ENCODE measurements at regions not wholly inside any gene's neighbourhood (a gene's known extent, or its start where the extent isn't known, plus 50 kb on each side); places are given as distances from the start of the nearest gene placed in this dataset.
A peak's percentile ranks its signal among the peaks of the same experiment; 100 is the strongest.
"Not testable (repeated sequence)": the region's sequence is repeated elsewhere in the genome, so short reads cannot be mapped to it uniquely, and the experiment has no call there.

DNA sequence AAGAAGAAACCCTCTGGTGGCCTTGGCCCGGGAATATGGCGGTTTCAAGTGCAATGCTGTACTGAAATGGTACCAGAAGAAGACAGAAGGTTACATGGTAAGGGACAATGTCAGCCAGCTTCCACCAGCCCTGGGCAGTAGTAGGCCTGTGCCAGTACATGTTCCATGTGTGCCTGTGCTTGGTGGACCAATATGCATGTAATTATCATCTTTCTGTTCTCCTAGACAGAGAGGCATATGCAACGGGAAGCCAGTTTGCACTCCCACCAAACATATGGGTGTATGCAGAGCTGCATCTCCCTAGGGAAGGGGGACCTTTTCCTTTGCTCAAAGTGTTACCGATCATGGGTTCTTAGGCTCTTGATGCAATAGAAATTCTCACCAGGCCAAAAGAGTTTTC is 80.9 kb upstream of the ADORA2B start:
- not testable (repeated sequence) for FAIRE-seq

DNA sequence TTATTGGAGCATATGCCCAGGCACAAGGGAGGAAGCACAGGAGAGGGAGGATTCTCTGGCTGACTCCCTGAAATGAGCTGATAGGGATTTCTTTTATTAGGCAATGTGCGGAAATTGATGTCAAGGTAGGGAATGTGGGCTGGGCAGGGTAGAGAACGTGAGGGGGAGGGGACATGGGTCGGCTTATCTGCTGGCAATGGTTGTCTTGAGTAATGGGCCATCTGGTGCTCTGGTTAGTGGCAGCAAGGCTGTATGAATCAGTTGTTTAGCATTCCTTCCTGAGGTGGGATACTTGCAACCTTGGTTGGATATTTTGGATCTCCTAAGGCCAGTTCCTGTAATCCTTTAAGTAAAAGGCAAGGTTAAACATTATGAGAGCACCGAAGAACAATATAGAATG is 80.5 kb upstream of the ADORA2B start:
- not testable (repeated sequence) for FAIRE-seq

DNA sequence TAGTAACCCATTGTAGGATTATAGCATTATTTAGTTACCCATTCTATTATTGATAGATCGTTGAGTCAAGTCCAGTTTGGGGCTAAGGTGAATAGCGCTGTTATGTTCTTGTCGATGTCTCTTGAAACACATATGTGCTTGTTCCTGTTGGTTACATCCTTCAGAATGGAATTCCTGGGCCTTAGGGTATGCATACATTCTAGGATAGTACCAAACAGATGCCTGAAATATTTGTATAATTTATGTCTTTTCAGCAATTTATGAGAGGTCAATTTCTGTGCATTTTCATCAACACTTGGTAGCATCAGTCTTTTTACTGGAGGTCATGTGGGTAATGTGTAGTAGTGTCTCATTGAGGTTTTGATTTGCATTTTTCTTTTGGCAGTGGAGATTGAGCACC is 78.9 kb upstream of the ADORA2B start:
- FAIRE-seq = not testable (repeated sequence)

DNA sequence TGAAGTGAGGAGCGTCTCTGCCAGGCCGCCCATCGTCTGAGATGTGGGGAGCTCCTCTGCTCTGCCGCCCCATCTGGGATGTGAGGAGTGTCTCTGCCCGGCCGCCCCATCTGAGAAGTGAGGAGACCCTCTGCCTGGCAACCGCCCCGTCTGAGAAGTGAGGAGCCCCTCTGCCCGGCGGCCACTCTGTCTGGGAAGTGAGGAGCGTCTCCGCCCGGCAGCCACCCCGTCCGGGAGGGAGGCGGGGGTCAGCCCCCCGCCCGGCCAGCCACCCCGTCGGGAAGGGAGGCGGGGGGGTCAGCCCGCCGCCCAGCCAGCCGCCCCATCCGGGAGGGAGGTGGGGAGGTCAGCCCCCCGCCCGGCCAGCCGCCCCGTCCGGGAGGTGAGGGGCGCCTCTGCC is 77.6 kb upstream of the ADORA2B start:
- not testable (repeated sequence) for FAIRE-seq

DNA sequence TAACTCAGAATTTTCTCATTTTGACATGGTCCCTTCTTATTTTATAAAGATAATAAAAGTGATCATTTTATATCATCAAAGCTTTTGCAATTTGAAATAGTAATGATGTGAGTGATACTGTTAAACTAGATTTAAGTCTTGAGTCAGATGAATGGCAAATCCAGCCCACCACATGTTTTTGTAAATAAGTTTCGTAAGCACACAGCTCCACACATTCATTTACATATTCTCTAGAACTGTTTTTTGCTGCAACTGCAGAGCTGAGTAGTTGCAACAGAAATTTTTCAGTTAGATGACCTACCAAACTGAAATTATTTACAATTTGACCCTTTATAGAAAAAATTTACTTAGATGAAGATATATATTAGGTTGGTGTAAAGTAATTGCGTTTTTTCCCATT is 75.1 kb upstream of the ADORA2B start:
- FAIRE-seq = not testable (repeated sequence)

DNA sequence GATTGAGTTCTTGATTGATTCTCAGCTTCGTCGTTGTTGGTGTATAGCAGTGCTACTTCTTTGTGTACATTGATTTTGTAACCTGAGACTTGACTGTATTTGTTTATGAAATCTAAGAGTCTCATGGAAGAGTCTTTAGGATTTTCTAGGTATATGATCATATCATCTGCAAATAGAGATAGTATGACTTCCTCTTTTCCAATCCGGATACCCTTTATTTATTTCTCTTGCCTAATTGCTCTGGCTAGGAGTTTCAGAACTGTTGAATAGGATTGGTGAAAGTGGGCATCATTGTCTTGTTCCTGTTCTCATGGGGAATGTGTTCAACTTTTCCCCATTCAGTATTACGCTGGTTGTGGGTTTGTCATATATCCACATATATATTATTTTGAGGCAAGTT is 72.3 kb upstream of the ADORA2B start:
- FAIRE-seq = not testable (repeated sequence)

DNA sequence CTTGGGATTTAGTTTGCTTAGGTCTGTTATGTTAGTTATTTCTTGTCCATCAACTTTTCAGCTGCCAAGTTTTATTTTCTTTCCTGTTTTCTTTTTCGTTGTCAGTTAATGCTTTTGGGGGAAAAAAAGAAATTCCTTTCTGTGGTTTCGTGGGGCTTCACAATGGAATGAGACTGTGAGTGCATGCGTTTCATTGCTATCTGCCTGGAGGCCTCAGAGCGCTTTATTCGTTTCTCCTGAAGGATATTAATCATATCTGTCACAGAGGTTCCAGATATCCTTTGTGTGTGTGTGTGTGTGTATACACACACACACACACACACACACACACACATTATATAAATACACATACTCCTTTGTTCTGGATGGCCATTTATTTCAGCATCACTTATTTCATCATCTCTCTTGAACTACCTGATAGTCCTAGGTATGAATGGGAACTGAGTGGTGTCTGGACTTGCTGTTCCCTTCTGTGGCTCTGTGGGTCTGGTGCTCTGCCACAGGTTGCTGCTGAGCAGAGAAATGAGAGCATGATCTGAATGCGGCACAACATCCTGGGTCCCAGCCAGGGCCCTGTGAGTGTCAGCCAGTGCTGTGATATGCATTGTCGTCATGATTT is 66.9 kb upstream of the ADORA2B start:
- FAIRE-seq = not testable (repeated sequence)

DNA sequence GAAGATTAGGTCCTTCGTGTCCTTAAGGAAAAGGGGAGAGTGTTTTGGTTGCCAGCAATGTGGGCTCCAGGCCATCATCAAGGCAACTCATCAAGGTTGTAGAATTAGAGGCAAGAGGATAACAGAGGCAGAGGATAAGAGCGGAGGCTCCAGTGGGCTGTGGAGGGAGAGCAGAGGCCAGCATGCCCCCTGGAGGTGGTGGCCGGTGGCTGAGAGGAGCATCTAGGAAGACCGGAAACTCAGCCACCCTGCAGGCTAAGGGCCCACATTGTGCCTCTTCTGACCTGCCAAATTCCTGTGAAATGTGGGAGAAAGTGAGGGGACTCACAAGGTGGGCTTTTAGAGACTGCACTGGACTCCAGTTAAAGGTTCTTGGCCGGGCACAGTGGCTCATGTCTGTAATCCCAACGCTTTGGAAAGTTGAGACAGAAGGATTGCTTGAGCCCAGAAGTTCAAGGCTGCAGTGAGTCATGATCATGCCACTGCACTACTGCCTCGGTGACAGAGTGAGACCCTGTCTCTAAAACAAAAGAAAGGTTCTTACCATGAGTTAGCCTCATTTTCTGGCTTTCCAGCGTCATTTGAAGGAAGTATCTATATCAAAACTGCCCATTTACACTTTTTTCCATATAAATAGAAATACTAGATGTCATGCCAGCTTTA is 62.7 kb upstream of the ADORA2B start:
- no peak for FAIRE-seq

DNA sequence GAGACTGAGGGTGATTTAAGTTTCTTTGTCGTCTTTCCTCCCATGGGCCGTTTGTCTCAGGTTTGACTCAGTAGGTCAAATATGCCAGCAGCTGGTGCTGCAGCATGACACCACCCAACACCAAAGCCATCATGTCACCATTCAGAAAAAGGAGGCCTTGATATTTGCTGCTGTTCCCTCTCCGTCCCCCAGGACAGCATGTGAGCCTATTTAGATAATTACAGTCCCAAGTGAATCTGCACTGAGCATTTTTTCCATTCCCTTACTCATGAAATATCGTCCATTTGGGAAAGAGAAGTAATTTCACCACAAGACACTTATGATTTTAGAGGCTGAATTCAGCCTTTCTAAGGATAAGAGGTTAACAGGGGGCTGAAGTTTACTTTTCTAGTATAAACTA is 62.2 kb upstream of the ADORA2B start:
- FAIRE-seq = no peak

DNA sequence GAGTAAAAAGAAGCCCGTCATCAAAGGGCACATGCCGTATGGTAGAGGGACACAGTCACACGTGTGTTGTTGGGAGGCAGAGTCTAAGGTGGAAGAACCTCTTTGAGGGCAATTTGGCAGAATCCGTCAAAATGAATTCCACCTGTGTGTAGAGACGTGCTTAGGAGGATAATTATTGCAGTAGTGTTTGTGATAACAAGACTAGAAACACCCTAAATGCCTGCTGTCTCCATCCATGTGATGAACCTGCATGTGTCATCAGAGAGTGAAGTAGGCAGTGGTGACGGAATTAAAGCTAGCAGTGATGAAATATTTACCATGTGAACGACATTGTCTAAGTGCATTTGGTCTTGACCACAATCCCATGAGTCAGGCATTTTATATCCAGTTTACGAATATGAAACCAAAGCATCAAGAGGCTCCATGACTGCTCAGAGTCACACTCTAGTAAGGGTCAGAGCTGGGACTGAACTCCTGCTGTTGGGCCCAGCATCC is 61.3 kb upstream of the ADORA2B start:
- FAIRE-seq = no peak

DNA sequence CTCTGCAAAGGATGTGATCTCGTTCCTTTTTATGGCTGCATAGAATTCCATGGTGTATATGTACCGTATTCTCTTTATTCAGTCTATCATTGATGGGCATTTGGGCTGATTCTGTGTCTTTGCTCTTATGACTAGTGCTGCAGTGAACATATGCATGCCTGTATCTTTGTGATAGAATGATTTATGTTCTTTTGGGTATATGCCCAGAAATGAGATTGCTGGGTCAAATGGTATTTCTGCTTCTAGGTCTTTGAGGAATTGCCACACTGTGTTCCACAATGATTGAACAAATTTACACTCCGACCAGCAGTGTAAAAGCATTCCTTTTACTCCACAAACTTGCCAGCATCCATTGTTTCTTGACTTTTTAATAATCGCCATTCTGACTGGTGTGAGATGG is 60.2 kb upstream of the ADORA2B start:
- no peak for FAIRE-seq

DNA sequence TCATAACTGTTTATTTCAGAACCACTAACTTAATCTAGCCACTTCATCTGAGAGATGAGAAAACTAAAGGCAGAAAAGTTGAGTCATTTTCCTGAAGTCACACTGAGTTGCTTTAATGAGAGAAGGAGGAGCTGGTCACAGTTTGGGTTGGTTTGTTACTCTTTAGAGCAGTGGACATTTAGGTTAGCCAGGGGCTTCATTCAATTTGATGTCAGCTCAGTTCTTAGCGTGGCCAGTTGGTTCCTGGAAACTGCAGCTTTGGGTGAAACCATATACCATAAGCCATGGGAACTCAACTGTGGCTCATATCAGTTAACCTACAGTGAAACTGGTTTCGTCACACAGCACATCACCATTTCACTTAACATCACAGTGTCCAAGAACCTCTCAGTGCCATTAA is 59.2 kb upstream of the ADORA2B start:
- FAIRE-seq = no peak

DNA sequence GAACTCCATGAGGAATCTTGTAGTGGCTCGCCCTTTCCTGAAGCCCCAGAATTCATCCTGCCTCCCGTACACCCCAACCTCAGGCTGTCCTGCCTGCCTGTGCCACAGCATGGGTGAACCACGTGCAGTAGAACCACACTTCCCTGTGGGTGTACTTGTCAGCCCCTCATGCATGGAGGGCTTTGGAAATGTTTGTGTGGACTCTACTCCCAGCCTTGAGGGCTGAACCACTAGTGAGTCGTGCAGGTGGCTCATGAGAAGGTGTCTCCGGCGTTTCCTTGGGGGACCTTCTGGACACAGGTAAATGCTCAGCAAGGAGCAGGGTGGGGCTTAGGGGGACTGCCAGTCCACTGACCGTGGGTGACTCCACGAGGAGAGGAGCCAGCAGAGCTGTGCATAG is 58.7 kb upstream of the ADORA2B start:
- FAIRE-seq = no peak

DNA sequence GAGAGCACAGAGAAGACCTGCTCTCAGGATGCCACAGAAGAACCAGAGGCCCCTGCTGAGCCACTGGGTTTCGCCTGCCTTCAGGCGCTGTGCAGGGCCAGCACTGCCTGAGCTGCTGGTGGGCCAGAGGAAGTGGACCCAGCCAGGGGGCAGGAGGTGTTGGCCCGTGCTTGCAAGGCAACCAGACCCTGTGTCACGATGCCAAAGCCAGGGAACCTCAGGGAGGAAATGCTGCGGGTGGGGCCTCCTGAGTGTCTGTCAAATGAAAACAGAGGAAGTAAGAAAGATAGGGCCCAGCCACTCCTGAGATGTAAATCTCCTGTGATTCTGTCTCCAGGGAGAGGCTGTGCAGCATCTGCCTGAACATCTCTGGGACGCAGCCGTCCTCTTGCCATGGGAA is 58.1 kb upstream of the ADORA2B start:
- no peak for FAIRE-seq

DNA sequence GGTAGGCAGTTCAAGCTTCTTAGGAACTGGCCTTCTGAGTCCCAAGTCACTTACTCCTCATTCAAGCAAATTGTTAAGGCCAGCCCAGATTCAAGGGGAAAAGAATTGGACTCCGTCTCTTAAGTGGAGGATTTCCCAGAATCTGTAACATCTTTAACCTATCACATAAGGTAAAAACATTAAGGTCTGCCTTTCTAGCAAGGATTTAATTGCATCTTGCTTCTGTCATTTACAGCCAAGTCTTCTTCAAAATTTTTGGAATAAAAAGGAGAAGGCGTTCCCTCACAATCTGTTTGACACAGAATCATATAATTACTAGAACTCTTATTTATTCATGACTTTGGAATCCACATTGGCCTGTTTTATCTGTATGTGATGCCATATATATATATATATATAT is 56.5 kb upstream of the ADORA2B start:
- no peak for FAIRE-seq

DNA sequence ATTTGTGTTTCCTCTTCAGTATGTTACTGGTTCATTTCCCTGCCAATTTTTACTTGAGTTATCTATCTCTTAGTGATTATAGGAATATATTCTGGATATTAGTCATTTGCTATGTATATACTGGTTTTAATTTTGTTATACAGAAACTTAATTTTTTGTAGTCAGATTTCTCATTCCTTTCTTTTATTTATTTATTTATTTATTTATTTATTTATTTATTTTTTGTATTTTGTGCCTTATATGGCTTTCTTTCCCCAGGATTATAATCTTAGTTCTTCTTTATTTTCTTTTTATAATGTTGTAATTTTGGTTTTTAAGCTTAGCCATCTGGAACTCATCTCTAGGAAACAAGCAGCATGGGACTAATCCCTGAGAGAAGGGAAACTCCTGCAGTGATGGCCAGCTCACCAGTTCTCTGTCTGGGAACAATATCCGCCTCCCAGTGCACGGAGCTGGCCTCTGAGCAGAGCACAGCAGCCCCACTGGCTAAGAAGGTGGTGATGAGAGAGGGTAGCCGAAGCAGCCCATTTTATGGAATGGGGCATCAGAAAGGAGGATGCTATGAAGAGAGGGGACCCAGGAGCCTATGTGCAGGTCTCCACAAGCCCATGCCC is 54.5 kb upstream of the ADORA2B start:
- no peak for FAIRE-seq

DNA sequence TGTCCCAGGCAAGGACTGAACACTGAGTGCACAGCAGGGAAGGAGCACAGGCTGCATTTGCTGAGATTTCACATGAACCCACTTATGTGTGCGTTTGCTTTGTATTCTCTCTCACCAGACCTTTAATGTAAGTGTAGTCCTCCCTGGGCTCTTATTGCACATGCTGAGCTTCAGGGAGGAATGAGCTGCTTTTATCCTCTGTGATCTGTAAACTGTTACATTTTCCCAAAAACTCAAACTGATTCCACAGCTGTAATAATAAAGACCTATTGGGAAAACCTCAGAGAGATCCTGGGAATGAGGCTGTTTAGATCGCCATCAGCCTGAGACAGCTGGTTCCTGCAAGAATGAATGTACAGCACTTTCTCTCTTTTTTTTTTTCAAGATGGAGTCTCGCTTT is 53.6 kb upstream of the ADORA2B start:
- no peak for FAIRE-seq

DNA sequence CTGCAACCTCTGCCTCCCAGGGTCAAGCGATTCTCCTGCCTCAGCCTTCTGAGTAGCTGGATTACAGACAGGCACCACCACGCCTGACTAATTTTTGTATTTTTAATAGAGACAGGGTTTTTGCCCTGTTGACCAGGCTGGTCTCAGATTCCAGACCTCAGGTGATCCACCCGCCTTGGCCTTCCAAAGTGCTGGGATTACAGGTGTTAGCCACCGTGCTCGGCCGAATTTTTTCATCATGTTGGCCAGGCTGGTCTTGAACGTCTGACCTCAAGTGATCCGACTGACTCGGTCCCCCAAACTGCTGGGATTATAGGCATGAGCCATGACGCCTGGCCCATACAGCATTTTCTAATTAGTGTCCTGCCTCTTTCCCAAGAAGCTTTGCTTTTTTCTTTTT is 52.7 kb upstream of the ADORA2B start:
- no peak for FAIRE-seq

DNA sequence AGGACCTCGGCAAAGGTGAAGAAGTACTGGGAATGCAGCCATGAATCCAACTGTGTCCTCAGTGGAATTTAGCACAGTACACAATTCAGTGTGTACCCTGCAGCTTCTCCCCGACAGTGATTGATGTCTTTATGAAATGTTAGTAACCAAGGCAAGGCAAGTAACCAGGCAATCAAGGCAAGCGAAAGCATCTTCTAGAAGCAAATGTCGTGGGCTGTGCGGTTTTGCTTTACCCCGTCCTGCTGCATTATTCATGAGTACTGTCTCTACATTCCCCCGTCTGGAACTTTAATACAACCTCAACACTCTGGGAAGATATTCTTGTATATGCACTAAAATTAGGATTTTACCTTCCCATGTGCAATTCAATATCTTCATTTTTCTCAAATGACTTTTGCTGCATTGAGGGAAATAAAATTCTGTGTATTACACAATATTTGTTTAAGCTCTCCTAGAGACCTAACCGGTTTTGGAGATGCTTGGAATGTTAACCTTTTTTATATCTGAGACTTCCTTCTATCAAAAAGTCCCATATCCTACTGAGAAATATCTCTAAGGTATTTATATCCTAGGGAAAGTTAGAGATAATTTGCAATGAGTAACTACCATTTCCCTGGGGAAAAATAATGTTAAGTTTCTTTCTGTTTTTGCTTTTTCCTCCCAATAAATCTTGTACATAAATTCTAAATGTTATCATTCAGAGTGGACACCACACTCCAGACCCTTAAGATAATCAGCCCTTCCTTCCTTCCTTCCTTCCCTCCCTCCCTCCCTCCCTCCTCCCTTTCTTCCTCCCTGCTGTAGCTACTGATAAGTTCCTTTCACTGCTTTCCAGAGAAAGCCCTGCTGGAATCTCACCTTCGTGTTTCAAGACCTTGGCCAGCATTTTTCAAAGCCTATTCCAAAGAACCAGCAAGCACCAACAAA is 51.9 kb upstream of the ADORA2B start:
- FAIRE-seq = peak; percentile 58

DNA sequence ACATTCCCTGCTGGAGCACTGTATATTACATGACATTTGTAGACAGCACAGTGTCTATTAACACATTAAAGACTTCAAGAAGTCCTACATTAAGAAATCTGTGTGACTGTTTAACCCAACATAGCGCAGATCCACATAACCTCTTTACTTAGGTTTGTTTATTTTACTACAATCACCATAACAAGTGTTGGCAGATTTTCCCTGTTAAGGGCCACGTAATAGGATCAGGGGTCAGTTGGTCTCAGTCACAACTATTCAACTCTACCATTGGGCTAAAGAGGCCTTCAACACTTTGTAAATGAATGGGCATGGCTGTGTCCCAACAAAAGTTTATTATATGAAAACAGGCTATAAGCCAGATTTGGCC is 51.3 kb upstream of the ADORA2B start:
- FAIRE-seq = no peak

DNA sequence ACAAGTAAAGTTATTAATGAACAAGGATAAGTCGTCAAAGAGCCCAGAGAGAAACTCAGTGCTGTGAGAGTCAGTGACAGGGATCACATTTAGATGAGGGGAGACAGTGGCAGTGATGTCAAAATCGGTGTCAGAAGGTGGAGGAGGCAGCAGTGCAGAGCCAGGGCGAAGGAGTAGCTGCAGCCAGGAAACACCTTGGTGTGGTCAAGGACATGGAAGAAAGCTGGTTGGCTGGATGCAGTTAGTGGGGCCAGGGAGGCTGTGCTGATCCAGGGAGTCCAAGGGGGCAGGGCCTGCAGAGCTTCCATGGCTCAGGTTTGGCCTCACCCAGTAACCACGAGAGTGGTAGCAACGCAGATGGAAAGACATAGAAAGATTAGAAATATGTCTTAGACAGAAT is 50.7 kb upstream of the ADORA2B start:
- no peak for FAIRE-seq

DNA sequence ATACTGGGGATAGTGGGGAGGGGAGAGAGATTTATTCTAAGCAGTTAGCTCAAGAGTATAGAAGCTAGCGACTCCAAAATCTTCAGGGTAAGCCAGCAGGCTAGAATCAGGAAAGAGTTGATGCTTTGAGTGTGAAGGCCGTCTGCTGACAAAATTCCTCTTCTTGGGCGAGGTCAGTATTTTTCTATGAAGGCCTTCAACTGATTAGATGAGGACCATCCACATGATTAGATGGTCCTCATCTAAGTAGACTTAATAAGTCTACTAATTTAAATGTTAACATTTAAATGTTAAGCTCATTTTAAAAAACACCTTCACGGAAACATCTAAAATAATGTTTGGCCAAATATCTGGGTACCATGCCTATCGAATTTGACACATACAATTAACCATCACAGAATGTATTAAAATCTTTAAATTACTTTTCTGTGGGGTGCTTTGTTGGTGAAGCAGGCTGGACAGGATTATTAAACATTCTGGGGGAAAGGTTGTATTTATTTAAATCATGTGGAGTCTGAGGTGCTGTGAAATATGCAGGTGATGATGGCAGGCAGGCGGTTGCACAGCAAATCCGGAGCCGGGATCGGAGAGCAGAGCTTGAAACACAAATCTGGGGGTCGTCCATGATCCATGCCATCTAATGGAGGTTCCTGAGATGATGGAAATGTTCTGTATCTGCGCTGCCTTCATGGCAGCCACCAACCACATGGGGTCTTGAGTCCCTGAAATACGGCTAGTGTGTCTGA is 49.8 kb upstream of the ADORA2B start:
- no peak for FAIRE-seq
